ENCODE measurements at regions not wholly inside any gene's neighbourhood (a gene's known extent, or its start where the extent isn't known, plus 50 kb on each side); places are given as distances from the start of the nearest gene placed in this dataset.

DNA sequence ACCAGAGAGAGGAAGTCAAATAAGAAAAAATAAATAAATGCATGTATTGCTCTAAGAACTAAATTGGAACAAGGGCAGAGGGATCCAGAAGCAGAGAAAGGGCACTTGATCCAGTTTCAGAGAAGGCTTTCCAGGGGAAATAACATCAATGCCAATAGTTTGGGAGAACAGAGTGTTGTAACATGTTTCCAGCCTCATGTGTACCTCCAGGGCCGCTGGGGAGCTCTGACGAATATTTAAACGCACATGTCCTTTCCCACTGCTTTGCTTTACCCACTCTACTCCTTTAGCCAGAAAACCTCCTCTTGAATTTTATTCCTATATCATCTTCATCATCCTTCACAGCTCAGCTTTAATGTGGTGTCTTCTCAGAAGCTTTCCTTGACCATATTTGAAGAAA, 233.7 kb downstream of the ENC1 start:
- TF ChIP-seq, protein P1, sequence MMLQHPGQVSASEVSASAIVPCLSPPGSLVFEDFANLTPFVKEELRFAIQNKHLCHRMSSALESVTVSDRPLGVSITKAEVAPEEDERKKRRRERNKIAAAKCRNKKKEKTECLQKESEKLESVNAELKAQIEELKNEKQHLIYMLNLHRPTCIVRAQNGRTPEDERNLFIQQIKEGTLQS (IDR thresholded peaks at IDR 0.05; ENCODE audit: insufficient read depth, low read depth, low read length), result no peak
- TF ChIP-seq SP2 (IDR thresholded peaks at IDR 0.05; ENCODE audit: low read length) (no peak), POLR2A (IDR thresholded peaks at IDR 0.05; ENCODE audit: control extremely low read depth in 1 of 2, low read depth in 2 of 2, low read length in 2 of 2) (no peak), CHD2 (IDR thresholded peaks at IDR 0.05; ENCODE audit: low read length) (no peak), MAFK (IDR thresholded peaks at IDR 0.05; ENCODE audit: low read depth, low read length) (no peak), EP300 (IDR thresholded peaks at IDR 0.05; ENCODE audit: borderline replicate concordance in 1 of 2, low read depth in 2 of 2, low read length in 2 of 2) (no peak), CEBPB (IDR thresholded peaks at IDR 0.05; ENCODE audit: low read depth, low read length) (no peak), JUND (IDR thresholded peaks at IDR 0.05; ENCODE audit: low read length) (no peak), GTF2F1 (IDR thresholded peaks at IDR 0.05; ENCODE audit: borderline replicate concordance, low read depth, low read length) (no peak), KDM1A (IDR thresholded peaks at IDR 0.05; ENCODE audit: borderline replicate concordance, low read length) (no peak)
- TF ChIP-seq, protein P2, sequence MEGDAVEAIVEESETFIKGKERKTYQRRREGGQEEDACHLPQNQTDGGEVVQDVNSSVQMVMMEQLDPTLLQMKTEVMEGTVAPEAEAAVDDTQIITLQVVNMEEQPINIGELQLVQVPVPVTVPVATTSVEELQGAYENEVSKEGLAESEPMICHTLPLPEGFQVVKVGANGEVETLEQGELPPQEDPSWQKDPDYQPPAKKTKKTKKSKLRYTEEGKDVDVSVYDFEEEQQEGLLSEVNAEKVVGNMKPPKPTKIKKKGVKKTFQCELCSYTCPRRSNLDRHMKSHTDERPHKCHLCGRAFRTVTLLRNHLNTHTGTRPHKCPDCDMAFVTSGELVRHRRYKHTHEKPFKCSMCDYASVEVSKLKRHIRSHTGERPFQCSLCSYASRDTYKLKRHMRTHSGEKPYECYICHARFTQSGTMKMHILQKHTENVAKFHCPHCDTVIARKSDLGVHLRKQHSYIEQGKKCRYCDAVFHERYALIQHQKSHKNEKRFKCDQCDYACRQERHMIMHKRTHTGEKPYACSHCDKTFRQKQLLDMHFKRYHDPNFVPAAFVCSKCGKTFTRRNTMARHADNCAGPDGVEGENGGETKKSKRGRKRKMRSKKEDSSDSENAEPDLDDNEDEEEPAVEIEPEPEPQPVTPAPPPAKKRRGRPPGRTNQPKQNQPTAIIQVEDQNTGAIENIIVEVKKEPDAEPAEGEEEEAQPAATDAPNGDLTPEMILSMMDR (IDR thresholded peaks at IDR 0.05; ENCODE audit: control extremely low read depth in 1 of 3, insufficient read depth in 1 of 3, low read depth in 1 of 3, low read length in 3 of 3), result no peak
- TF ChIP-seq, protein P3, sequence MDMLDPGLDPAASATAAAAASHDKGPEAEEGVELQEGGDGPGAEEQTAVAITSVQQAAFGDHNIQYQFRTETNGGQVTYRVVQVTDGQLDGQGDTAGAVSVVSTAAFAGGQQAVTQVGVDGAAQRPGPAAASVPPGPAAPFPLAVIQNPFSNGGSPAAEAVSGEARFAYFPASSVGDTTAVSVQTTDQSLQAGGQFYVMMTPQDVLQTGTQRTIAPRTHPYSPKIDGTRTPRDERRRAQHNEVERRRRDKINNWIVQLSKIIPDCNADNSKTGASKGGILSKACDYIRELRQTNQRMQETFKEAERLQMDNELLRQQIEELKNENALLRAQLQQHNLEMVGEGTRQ (IDR thresholded peaks at IDR 0.05; ENCODE audit: low read length), result no peak
